ENCODE measurements at regions not wholly inside any gene's neighbourhood (a gene's known extent, or its start where the extent isn't known, plus 50 kb on each side); places are given as distances from the start of the nearest gene placed in this dataset.

GRCh38 chr9:84504360-84504759, 163.8 kb upstream of the SLC28A3 start:
- TF ChIP-seq PBX3 (IDR thresholded peaks at IDR 0.05) (no peak), BHLHE40 (IDR thresholded peaks at IDR 0.05; ENCODE audit: low read depth, low read length) (no peak), USF2 (IDR thresholded peaks at IDR 0.05) (no peak), MYC (IDR thresholded peaks at IDR 0.05; ENCODE audit: borderline replicate concordance, low read length) (no peak), HOXA7 (CRISPR knock-in tag; IDR thresholded peaks at IDR 0.05) (no peak), HMGXB4 (CRISPR knock-in tag; IDR thresholded peaks at IDR 0.05; ENCODE audit: borderline replicate concordance) (no peak), ZC3H11A (IDR thresholded peaks at IDR 0.05) (no peak), CTCF (IDR thresholded peaks at IDR 0.05) (no peak), ZFP36 (IDR thresholded peaks at IDR 0.05; ENCODE audit: borderline replicate concordance, partially characterized antibody) (no peak), HOXB5 (CRISPR knock-in tag; IDR thresholded peaks at IDR 0.05) (no peak), EP300 (IDR thresholded peaks at IDR 0.05) (no peak)

Data from A549 (cell line).